Neural progenitor cell (in vitro differentiated cells): ENCODE measurements at regions not wholly inside any gene's neighbourhood (a gene's known extent, or its start where the extent isn't known, plus 50 kb on each side); places are given as distances from the start of the nearest gene placed in this dataset.

Experiments
- DNase-seq: peaks from one replicate; pipeline ENCODE4 v3.0.0-alpha.2; 2016; ENCODE audit warnings: low spot score
- H2AFZ ChIP-seq: fragments of 200-600 bp; sonication (generic); replicated peaks from 2 replicates; pipeline ENCODE4 v1.6.1; 2016; ENCODE audit warnings: antibody characterized with exemption
- H3F3A ChIP-seq: fragments of 200-600 bp; sonication (generic); 2 replicates; pipeline ENCODE4 v1.6.1; 2016; ENCODE audit warnings: antibody characterized with exemption, low read depth
- H3K27ac ChIP-seq: fragments of 200-600 bp; sonication (generic); 2 replicates; pipeline ENCODE4 v1.5.1; 2016; ENCODE audit warnings: mild to moderate bottlenecking
- H3K27me3 ChIP-seq: fragments of 200-600 bp; sonication (generic); 2 replicates; pipeline ENCODE4 v1.6.1; 2016; ENCODE audit warnings: mild to moderate bottlenecking, moderate library complexity
- H3K36me3 ChIP-seq: fragments of 200-600 bp; sonication (generic); 2 replicates; pipeline ENCODE4 v1.5.1; 2016
- H3K4me1 ChIP-seq: fragments of 200-600 bp; sonication (generic); 2 replicates; pipeline ENCODE4 v1.6.1; 2016; ENCODE audit warnings: mixed run types
- H3K4me2 ChIP-seq: fragments of 200-600 bp; sonication (generic); 2 replicates; pipeline ENCODE4 v1.6.1; 2016
- H3K4me3 ChIP-seq: fragments of 200-600 bp; sonication (generic); 2 replicates; pipeline ENCODE4 v1.5.1; 2016
- H3K79me2 ChIP-seq: fragments of 200-600 bp; sonication (generic); 2 replicates; pipeline ENCODE4 v1.6.1; 2016; ENCODE audit warnings: low read depth
- H3K9ac ChIP-seq: fragments of 200-600 bp; sonication (generic); 2 replicates; pipeline ENCODE4 v1.6.1; 2016
- H3K9me3 ChIP-seq: fragments of 200-600 bp; sonication (generic); 2 replicates; pipeline ENCODE4 v1.5.1; 2016; ENCODE audit warnings: low read depth
- H4K20me1 ChIP-seq: fragments of 200-600 bp; sonication (generic); 2 replicates; pipeline ENCODE4 v1.6.1; 2016; ENCODE audit warnings: low read depth
- H3K27ac Mint-ChIP-seq: 3 replicates; pipeline ENCODE4 v1.8.0; 2021; ENCODE audit warnings: mixed read lengths
- H3K27me3 Mint-ChIP-seq: 2 replicates; pipeline ENCODE4 v1.8.0; 2022; ENCODE audit warnings: low read depth, mild to moderate bottlenecking, inconsistent platforms, moderate library complexity, mixed read lengths; ENCODE audit not compliant: insufficient read depth
- H3K36me3 Mint-ChIP-seq: 3 replicates; pipeline ENCODE4 v1.8.0; 2021; ENCODE audit warnings: mixed read lengths
- H3K4me1 Mint-ChIP-seq: 3 replicates; pipeline ENCODE4 v1.8.0; 2021; ENCODE audit warnings: mixed read lengths
- H3K4me3 Mint-ChIP-seq: 3 replicates; pipeline ENCODE4 v1.8.0; 2021; ENCODE audit warnings: mild to moderate bottlenecking, moderate library complexity, mixed read lengths
- H3K9me3 Mint-ChIP-seq: 3 replicates; pipeline ENCODE4 v1.8.0; 2020; ENCODE audit warnings: mixed read lengths
- CTCF ChIP-seq: fragments of 200-600 bp; sonication (generic); IDR thresholded peaks from 2 replicates; pipeline ENCODE4 v1.5.1; 2017; ENCODE audit warnings: antibody characterized with exemption, mild to moderate bottlenecking
- EZH2 ChIP-seq: fragments of 200-600 bp; sonication (generic); IDR thresholded peaks from 2 replicates; pipeline ENCODE4 v1.6.1; 2017; ENCODE audit warnings: antibody characterized with exemption, mild to moderate bottlenecking, moderate library complexity
- EZH2phosphoT487 ChIP-seq: fragments of 200-600 bp; sonication (generic); IDR thresholded peaks from 2 replicates; pipeline ENCODE4 v1.6.1; 2017; ENCODE audit warnings: antibody characterized with exemption

DNA sequence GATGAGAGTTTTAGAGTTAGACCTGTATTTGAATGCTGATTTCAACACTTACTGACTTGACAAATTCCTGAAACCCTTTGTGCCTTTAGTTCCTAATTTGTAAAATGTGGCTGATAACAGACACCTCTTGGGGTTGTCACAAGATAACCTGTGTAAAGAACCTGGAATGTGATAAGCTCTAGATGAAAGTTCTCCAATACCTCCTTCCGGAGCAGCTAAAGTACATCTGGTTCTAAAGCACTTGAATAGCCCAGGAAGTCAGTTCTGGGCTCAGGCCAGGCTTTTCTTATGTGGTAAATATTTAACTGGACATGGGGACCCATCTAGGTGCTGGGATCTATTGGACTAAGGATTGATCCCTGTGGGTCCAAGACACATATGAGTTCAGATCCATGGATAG, 310.8 kb upstream of the ADAMTSL1 start:
- Histone ChIP-seq H3K9me3 (no peaks in the 10 kb centered on the region), H4K20me1 (no peaks in the 10 kb centered on the region), H3K4me1 (no peaks in the 10 kb centered on the region), H3K36me3 (no peaks in the 10 kb centered on the region), H3K27ac (no peak overlapping the region), H3K4me3 (no peak overlapping the region), H3K4me2 (no peak overlapping the region), H3K9ac (no peak overlapping the region), H3K27me3 (no peaks in the 10 kb centered on the region), H3K79me2 (no peaks in the 10 kb centered on the region), H3F3A (no peaks in the 10 kb centered on the region), H2AFZ (no peak overlapping the region)
- Mint-ChIP-seq H3K4me3 (no peak overlapping the region), H3K27ac (no peak overlapping the region), H3K27me3 (peaks cover 2% of the 10 kb centered on the region), H3K9me3 (no peaks in the 10 kb centered on the region), H3K4me1 (no peaks in the 10 kb centered on the region), H3K36me3 (no peaks in the 10 kb centered on the region)
- no peak for TF ChIP-seq CTCF
- no peak for TF ChIP-seq EZH2
- TF ChIP-seq EZH2phosphoT487 = no peak
- no peak for DNase-seq

- H3K27ac ChIP-seq = no peak overlapping the region
- H3K4me2 ChIP-seq = no peak overlapping the region
- no peaks in the 10 kb centered on the region for H4K20me1 ChIP-seq
- TF ChIP-seq EZH2 (no peak), CTCF (no peak), EZH2phosphoT487 (no peak)
- no peaks in the 10 kb centered on the region for H3K27me3 ChIP-seq
- no peak overlapping the region for H3K4me3 ChIP-seq
- H3K4me1 ChIP-seq = no peaks in the 10 kb centered on the region
- no peak overlapping the region for H2AFZ ChIP-seq
- no peak overlapping the region for H3K9ac ChIP-seq
- H3K4me1 Mint-ChIP-seq = no peaks in the 10 kb centered on the region
- no peak overlapping the region for H3K4me3 Mint-ChIP-seq
- no peaks in the 10 kb centered on the region for H3K9me3 ChIP-seq
- peaks cover 2% of the 10 kb centered on the region for H3K27me3 Mint-ChIP-seq
- peaks cover 4% of the 10 kb centered on the region for H3K9me3 Mint-ChIP-seq
- H3F3A ChIP-seq = no peaks in the 10 kb centered on the region
- H3K27ac Mint-ChIP-seq = no peak overlapping the region
- H3K36me3 ChIP-seq = no peaks in the 10 kb centered on the region
- no peaks in the 10 kb centered on the region for H3K36me3 Mint-ChIP-seq
- no peaks in the 10 kb centered on the region for H3K79me2 ChIP-seq
- DNase-seq = no peak
These were observed 306.2 kb upstream of the ADAMTSL1 start for GRCh38 chr9:18167733-18168132.

DNA sequence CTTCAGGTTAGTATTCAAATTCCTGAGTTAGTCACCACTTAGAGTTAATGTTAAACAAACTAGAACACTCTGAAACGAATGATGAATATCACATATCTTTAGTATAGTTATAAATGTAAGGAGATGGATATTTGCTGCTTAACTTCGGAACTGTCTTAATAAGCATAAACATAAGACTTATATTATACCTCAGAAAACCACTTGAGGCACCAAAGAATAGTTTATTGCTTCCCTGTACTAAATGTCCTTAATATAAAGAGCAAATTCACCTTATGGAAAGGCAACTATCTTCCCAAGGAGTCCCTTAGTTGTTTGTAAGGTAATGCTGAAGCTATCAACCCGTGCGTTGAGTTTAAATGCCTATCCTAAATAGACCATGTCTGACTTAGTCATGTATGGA, 300.0 kb upstream of the ADAMTSL1 start:
- no peaks in the 10 kb centered on the region for H3K4me1 ChIP-seq
- no peak for DNase-seq
- no peak overlapping the region for H3K9ac ChIP-seq
- Mint-ChIP-seq H3K4me3 (no peak overlapping the region), H3K27me3 (peaks cover 2% of the 10 kb centered on the region), H3K9me3 (peaks cover 15% of the 10 kb centered on the region), H3K4me1 (no peaks in the 10 kb centered on the region), H3K27ac (no peak overlapping the region), H3K36me3 (no peaks in the 10 kb centered on the region)
- H3K36me3 ChIP-seq = no peaks in the 10 kb centered on the region
- H3K9me3 ChIP-seq = no peaks in the 10 kb centered on the region
- H3K79me2 ChIP-seq = no peaks in the 10 kb centered on the region
- H3K27me3 ChIP-seq = no peaks in the 10 kb centered on the region
- no peak for TF ChIP-seq EZH2
- TF ChIP-seq EZH2phosphoT487 = no peak
- no peak for TF ChIP-seq CTCF
- no peak overlapping the region for H3K4me3 ChIP-seq
- no peaks in the 10 kb centered on the region for H4K20me1 ChIP-seq
- no peak overlapping the region for H3K27ac ChIP-seq
- no peaks in the 10 kb centered on the region for H3F3A ChIP-seq
- H2AFZ ChIP-seq = no peak overlapping the region
- no peak overlapping the region for H3K4me2 ChIP-seq

GRCh38 chr9:18182636-18183035, 291.3 kb upstream of the ADAMTSL1 start:
- H3K79me2 ChIP-seq = no peaks in the 10 kb centered on the region
- Mint-ChIP-seq H3K4me3 (no peak overlapping the region), H3K27me3 (peaks cover 2% of the 10 kb centered on the region), H3K9me3 (peaks cover 6% of the 10 kb centered on the region), H3K4me1 (no peaks in the 10 kb centered on the region), H3K36me3 (no peaks in the 10 kb centered on the region), H3K27ac (no peak overlapping the region)
- no peaks in the 10 kb centered on the region for H4K20me1 ChIP-seq
- no peak for DNase-seq
- H3K27ac ChIP-seq = no peak overlapping the region
- H2AFZ ChIP-seq = no peak overlapping the region
- H3F3A ChIP-seq = no peaks in the 10 kb centered on the region
- H3K36me3 ChIP-seq = no peaks in the 10 kb centered on the region
- H3K4me1 ChIP-seq = no peaks in the 10 kb centered on the region
- no peak overlapping the region for H3K9ac ChIP-seq
- no peak overlapping the region for H3K4me3 ChIP-seq
- no peaks in the 10 kb centered on the region for H3K27me3 ChIP-seq
- TF ChIP-seq EZH2phosphoT487 (no peak), EZH2 (no peak), CTCF (no peak)
- H3K9me3 ChIP-seq = no peaks in the 10 kb centered on the region
- no peak overlapping the region for H3K4me2 ChIP-seq
